SK-N-SH (cell line): ENCODE measurements at regions not wholly inside any gene's neighbourhood (a gene's known extent, or its start where the extent isn't known, plus 50 kb on each side); places are given as distances from the start of the nearest gene placed in this dataset.

Experiments
- CTCF ChIP-seq: fragments of 200-600 bp; sonication (generic); IDR thresholded peaks from 2 replicates; pipeline ENCODE4 v1.6.1; 2017; ENCODE audit warnings: antibody characterized with exemption, mild to moderate bottlenecking, moderate library complexity
- EP300 ChIP-seq, 2 experiments: IDR thresholded peaks; 2 replicates each; pipeline versions ENCODE4 v1.4.0 to v1.6.1; 2012; ENCODE audit warnings: borderline replicate concordance in 1 of 2, low read depth in 1 of 2, low read length in 1 of 2
- EZH2phosphoT487 ChIP-seq: fragments of 200-600 bp; sonication (generic); IDR thresholded peaks from 2 replicates; pipeline ENCODE4 v1.6.1; 2017; ENCODE audit warnings: low read depth, mixed run types, mild to moderate bottlenecking, antibody characterized with exemption, moderate library complexity, borderline replicate concordance
- FOXM1 ChIP-seq: IDR thresholded peaks from 2 replicates; pipeline ENCODE4 v1.4.0; 2012; ENCODE audit warnings: low read depth, mild to moderate bottlenecking
- MAX ChIP-seq: IDR thresholded peaks from 2 replicates; pipeline ENCODE4 v1.4.0; 2012; ENCODE audit warnings: low read depth
- NFIC ChIP-seq: IDR thresholded peaks from 2 replicates; pipeline ENCODE4 v1.4.0; 2012; ENCODE audit warnings: borderline replicate concordance
- NRF1 ChIP-seq: IDR thresholded peaks from 2 replicates; pipeline ENCODE4 v1.6.1; 2012; ENCODE audit warnings: low read depth, mild to moderate bottlenecking, low read length
- RCOR1 ChIP-seq: fragments of 150-350 bp; IDR thresholded peaks from 2 replicates; pipeline ENCODE4 v1.6.1; 2017; ENCODE audit warnings: antibody characterized with exemption, low read length
- RFX5 ChIP-seq: IDR thresholded peaks from 2 replicates; pipeline ENCODE4 v1.6.1; 2012; ENCODE audit warnings: mild to moderate bottlenecking, improper control_type of control experiment, low read length
- SIN3A ChIP-seq: IDR thresholded peaks from 2 replicates; pipeline ENCODE4 v1.6.1; 2012; ENCODE audit warnings: low read depth, mild to moderate bottlenecking, low read length, moderate library complexity, borderline replicate concordance
- SMC3 ChIP-seq: IDR thresholded peaks from 2 replicates; pipeline ENCODE4 v1.6.1; 2012; ENCODE audit warnings: low read depth, low read length, improper control_type of control experiment
- TAF1 ChIP-seq: IDR thresholded peaks from 2 replicates; pipeline ENCODE4 v1.6.1; 2012; ENCODE audit warnings: low read depth, mild to moderate bottlenecking, low read length, moderate library complexity, borderline replicate concordance
- USF2 ChIP-seq: fragments of 150-350 bp; IDR thresholded peaks from 2 replicates; pipeline ENCODE4 v1.6.1; 2017; ENCODE audit warnings: antibody characterized with exemption, low read length, low read depth, borderline replicate concordance
- YY1 ChIP-seq: IDR thresholded peaks from 2 replicates; pipeline ENCODE4 v1.4.0; 2012; ENCODE audit warnings: low read depth, mild to moderate bottlenecking

- TF ChIP-seq CTCF (no peak), FOXM1 (no peak), SMC3 (no peak), SIN3A (no peak), TAF1 (no peak), USF2 (no peak), EP300 (IDR thresholded peaks at IDR 0.05; ENCODE audit: borderline replicate concordance in 1 of 2, low read depth in 1 of 2, low read length in 1 of 2) (no peak), EZH2phosphoT487 (no peak), NRF1 (no peak), RCOR1 (no peak), NFIC (no peak), YY1 (no peak), MAX (no peak), RFX5 (no peak)
These were observed 675.6 kb downstream of the IRX1 start for GRCh38 chr5:4271193-4271592.
